GM18505 (cell line): ENCODE measurements at regions not wholly inside any gene's neighbourhood (a gene's known extent, or its start where the extent isn't known, plus 50 kb on each side); places are given as distances from the start of the nearest gene placed in this dataset.
A peak's percentile ranks its signal among the peaks of the same experiment; 100 is the strongest.

Experiments
- ATAC-seq: cut with Tn5 transposase; IDR thresholded peaks from one replicate; pipeline ENCODE4 v1.9.1; 2021; ENCODE audit not compliant: unreplicated experiment
- POLR2A ChIP-seq: IDR thresholded peaks from 4 replicates; pipeline ENCODE4 v1.6.1; 2011; ENCODE audit warnings: borderline replicate concordance; ENCODE audit not compliant: insufficient read depth, insufficient read length; ENCODE audit errors: extremely low read depth

DNA sequence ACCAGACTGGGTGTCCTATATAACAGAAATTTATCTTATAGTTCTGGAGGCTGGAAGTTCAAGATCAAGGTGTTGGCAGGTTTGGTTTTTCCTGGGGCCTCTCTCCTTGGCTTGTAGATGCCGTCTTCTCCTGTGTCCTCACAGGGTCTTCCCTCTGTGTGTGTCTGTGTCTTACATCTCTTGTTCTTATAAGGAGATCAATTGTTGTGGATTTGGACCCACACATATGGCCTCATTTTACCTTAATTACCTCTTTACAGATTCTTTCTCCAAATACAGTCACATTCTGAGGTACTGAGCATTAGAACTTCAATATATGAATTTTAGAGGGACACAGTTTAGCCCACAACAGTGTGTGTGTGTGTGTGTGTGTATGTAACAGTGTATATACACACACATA, 74.5 kb downstream of the EDN1 start:
- no peak for TF ChIP-seq POLR2A
- ATAC-seq = no peak

DNA sequence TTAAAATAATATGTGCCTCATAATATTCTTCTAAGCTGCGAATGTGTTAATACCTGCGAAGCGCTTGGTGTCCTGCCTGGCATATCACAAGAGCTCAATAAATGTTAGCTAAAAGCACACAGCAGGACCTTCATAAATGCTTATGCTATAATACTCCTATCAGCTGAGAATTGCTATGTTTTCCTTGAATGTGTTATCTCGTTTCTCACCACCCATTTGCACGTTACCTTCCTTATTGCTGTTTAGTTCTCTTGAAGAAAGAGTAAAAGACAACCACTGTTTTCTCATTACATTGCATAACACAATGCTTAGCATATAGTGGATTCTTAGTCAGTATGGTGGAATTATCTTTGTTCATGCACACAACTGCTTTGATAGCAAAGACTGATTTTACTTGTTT, 76.6 kb downstream of the EDN1 start:
- no peak for TF ChIP-seq POLR2A
- ATAC-seq = no peak

DNA sequence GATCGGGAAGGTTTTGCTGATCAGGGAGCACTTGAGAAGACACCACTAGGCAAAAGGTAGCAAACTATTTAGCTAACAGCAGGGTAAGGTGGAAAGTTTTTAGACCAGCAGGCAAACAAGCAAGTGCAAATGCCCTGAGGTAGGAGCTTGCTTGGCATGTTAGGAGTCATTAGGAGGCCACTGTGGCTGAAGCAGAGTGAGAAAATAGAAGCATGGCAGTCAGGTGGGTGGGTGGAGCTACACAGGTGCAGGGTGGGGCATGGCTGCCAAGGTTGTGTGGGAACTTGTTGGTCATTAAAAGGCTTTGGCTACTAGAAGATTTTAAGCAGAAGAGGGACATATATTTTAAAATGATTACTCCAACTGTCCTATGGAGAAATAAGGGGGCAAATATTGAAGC, 77.3 kb downstream of the EDN1 start:
- no peak for TF ChIP-seq POLR2A
- no peak for ATAC-seq

DNA sequence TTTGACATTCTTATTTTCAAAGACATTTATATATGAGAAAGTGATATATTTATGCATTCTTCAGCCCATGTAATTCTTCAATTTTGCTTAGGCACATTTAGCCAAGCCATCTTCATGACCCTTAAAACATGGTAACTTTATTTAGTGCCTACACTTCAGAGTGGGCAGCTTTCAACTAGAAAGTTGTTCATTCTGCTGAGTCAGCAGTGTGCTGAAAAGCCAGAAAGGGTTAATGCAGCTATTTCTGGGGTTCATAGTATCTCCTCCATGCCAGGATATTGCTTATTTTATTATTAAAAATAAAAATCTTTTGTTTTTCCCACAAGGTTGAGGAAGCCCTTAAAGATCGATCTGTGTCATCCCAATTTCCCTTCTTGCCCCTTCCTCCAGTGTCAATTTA, 79.2 kb downstream of the EDN1 start:
- TF ChIP-seq POLR2A = no peak

DNA sequence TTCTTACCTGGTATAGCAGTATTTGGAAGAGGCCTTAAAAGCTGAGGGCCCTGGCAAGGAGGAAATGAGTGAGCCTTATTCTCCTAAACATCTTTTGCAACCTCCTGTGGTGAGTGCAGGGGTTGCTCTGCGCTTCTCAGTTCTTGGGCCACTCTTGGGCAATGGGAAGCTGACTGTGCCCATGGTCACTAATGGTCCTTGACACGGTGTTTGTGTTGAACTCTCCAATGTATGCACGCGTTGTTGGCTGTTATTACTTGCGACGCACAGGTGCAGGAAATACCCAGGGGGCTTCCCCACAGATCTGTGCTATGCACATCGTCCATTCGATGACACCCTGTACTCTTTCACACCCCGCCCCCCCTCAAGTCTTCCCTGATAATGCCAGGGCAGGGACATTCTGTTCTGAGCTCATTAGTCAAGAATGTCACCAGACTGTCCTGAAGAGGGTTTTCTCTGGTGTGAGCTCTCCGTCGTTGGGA, 79.7 kb downstream of the EDN1 start:
- peak; percentile 59 for ATAC-seq
- TF ChIP-seq POLR2A = no peak

More for the DNA sequence above, 79.2 kb downstream of the EDN1 start:
- ATAC-seq = no peak

DNA sequence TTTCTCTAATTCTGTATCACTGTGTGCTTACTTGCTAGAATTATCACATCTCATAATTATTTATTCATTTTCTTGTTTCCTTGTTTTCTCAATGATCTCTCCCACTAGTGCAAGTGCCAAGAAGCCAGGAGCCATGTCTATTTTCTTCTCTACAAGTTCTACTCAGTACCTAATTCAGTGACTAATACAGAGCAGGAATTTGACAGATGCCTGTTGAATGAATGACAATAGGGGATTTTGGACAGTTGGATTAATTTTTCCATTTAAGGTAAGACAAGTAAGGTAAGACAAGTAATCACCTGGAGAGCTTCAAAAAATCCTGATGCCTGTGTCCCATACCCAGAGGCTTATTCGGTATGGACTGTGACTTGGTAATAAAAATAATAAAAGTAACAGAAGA, 81.0 kb downstream of the EDN1 start:
- no peak for TF ChIP-seq POLR2A
- no peak for ATAC-seq

DNA sequence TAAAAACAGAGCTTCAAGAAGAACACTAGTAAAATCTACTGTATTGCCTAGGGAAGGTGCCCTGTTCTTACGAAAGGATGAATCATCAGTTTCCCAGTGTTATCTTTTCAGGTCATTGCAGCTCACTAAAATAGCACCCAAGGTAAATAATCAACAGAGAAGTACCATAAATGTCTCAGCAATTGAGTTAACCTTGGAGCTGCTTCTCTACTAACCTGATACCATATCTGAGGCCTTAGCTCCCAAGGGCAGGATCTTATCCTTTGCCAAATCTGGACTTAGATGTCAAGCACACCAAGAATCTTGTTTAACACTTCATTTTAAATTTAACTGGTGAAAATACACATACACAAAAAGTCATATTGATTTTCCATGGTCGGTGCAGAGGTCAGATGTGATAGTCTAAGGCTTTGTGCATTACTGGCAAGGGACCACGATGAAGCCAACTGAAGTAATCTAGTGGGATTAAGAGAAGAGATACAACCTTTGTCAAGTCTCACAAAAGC, 81.5 kb downstream of the EDN1 start:
- ATAC-seq = no peak
- no peak for TF ChIP-seq POLR2A

DNA sequence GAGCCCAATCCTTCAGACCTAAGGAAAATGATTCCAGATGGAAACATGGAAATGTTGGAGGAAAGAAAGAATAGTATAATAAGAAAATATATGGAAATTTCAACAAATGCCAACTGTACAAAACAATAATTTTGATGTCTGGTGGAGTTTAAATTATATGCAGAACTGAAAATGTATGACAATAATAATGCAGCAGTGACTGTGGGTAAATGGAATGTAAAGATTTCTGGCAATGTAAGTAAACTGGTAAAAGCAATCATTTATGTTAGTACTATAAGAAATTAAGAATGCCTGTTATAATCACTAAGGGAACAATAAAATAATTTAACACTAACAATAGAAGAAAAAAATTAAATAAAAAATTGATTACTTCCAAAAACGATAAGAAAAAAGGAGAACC, 89.0 kb downstream of the EDN1 start:
- TF ChIP-seq POLR2A = no peak
- no peak for ATAC-seq

DNA sequence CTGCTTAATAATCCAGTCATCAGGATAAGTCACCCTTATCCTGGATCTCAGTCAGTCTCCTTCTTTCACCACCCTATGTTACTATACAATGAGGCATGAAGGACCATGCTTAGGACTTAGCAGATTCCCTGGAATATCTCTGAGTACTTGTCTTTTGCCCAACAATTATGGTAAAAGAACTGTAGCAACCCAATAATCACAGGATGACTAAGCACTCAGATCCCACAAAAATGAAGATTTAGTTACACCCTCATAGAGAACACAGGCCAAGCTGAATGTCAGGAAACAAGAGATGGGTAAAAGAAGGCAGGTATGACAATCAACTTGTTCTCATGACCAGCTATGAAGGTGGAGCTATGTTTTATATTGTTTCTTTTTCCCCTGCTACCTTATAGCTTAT, 91.4 kb downstream of the EDN1 start:
- no peak for ATAC-seq

DNA sequence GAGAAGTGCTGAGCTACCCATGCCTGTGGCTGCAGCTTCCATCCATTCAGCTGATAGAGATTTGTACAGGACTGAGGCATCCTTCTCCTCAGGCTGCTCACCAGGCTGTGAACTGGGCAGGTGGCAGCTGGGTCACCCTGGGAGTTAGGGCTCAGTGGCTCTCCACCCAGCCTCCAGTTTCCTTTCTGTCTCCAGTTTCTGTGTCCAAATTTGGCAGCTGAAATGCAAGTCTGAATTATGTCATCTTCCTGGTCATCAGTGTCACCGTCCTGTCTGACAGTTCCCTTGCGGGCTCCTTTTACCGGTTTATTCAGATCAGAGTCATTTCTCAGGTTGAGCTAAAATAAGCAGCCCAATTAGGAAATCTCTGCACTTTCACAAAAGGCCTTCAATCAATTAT, 93.3 kb downstream of the EDN1 start:
- ATAC-seq = peak; percentile 78

More for the DNA sequence above, 91.4 kb downstream of the EDN1 start:
- TF ChIP-seq POLR2A = no peak

DNA sequence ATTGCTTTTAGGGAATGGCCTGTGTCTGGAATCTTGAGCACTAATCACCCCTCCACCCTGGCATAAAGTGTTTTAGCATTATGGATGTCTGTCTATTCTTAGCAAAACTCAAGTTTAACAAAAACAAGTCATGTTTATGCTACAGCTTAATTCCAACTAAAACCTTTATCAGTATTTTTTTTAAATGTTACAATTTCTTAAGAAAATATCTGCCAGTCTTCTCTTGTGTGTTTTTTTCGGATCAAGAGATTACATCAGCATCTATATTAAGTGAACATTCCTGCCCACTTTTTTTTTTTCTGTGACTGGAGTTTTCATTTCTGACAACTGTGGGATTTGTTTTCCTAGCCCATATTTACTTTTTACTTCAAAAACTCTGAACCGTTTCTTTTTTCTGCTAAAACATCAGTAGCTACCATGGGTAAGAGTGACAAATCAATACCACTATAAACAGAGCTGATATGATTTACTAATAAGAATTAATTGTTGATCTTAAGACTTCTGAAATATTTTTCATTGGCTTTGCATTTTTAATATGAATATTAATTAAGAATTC, 94.3 kb downstream of the EDN1 start:
- ATAC-seq = no peak

More for the DNA sequence above, 93.3 kb downstream of the EDN1 start:
- peak; percentile 29 for TF ChIP-seq POLR2A

DNA sequence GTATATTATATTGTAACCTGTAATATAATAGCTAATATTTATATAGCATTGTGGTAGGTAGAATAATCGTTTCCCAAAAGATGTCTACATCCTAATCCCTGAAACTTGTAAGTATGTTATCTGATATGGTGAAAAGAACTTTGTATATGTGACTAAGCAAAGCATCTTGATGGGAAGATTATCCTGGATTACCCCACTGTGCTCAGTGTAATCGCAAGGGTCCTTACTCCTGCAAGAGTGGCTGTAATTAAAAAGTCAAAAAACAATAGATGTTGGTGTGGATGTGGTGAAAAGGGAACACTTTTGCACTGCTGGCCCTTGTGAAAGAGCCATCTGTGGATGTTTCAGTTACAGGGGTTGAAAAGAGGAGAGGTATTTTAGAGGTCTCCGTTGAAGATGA, 95.2 kb downstream of the EDN1 start:
- no peak for ATAC-seq
- TF ChIP-seq POLR2A = no peak

More for the DNA sequence above, 94.3 kb downstream of the EDN1 start:
- no peak for TF ChIP-seq POLR2A

DNA sequence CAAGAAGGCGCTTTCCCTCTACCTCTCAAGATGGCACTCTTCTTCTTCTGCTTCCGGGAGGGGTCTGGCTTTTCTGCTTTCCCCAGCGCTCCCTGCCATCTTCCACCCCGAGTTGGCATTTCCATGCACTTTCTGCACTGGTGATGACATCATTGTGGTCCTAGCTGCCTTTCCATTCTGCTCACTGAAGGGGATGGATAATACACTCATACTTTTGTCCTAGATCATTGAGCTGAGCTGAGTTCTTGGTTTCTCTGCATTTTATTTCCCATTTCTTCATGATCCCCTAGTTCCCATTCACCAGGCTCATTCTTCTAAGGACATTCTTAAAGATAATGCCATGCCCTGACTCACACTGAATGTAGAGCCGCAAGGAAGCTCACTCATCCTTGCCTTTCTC, 96.7 kb downstream of the EDN1 start:
- ATAC-seq = no peak
- no peak for TF ChIP-seq POLR2A

DNA sequence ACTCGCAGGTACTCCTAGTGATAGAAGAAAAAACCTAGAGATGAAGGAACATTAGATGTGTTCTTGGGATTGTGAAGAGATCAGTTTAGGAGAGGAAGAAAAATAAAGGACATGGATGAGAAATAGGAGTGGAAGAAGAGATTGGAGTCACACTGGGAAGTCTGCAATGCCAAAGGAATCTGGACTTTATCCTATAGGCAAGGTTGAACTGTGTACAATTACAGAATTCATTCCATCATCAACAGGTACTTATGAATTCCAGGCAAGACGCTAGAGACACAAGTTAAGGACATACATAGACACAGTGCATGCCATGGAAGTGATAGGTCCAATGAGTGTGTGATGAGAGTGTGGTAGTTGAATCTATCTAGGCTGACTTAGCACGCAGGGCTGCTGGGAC, 101.3 kb downstream of the EDN1 start:
- no peak for ATAC-seq

DNA sequence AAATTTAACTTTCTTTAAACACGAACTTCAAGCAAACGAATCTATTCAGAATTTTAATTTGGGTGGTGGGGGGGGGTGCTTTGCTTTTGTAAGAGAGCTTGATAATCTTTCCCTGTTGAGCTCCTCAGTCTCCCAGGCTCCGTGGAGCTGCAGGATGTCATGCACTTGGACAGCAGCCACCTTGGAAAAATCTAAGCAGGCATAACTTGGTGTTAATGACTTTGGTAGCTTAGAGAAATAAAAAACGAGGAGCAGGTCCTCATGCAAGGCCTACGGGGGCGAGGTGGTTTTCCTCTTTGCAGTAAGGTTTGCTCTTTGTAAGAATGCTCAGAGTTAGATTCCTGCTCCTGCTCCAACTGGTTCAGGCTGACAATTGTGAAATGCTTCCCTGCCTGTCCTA, 102.3 kb downstream of the EDN1 start:
- no peak for ATAC-seq
- no peak for TF ChIP-seq POLR2A

More for the DNA sequence above, 101.3 kb downstream of the EDN1 start:
- TF ChIP-seq POLR2A = no peak

DNA sequence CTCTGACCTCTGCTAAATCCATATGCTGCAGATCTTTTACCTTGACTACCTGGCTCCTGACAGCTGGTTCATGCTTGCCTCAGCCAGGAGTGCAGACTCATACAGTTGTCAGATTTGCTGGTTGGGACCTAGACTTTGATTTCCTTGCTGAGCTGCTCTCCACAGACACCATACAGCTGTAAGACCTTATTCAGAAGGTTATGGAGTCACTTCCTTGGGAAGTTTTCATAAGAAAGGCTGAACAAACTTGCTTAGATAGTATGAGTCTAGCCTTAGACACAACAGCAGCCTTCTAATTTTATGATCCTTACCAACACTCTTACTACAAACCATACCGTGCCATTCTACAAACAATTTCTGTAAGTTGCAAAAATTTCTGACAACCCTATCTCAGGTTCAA, 102.9 kb downstream of the EDN1 start:
- no peak for TF ChIP-seq POLR2A
- ATAC-seq = no peak

DNA sequence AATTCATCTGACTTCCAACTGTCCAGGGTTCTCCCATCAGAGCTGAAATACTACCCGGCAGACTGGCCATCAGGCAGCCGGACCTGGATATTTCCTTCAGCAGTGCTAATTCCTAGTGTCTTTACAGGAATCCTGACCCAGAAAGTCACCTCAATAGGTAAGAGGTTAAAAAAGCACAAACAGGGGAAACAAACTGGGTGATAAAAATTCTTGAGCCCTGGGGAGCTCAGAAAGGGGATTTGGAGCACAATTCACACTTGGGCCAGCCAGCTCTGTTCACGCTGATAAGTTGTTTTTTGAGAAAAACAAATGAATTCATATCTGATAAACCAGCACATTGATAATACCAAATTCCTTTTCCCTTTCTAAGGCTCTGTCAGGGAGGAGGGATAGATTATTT, 104.0 kb downstream of the EDN1 start:
- ATAC-seq = no peak
- TF ChIP-seq POLR2A = no peak
